Right forelimb (tissue), 1 donor: ENCODE measurements at regions not wholly inside any gene's neighbourhood (a gene's known extent, or its start where the extent isn't known, plus 50 kb on each side); places are given as distances from the start of the nearest gene placed in this dataset.
"Not testable (repeated sequence)": the region's sequence is repeated elsewhere in the genome, so short reads cannot be mapped to it uniquely, and the experiment has no call there.

ENCODE experiments used
- DNase-seq: peaks from one replicate; pipeline ENCODE4 v3.0.0-alpha.2; 2018

DNA sequence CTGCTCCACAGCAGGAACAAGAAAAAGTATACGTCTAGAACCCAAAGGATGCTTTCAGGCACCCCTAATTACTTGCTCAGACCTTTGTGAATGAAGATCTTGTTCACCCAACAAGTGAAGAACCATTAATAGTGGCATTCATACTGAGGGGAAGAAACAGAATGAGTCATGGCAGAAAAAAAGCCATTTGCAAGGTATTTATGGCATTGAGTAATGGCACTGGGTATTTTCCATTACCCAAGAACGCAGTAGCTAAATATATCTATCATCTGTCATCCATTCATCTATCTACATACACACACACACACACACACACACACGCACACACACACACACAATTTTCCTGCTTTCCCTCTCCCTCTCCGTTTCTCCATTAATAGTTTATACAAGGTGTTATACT, 56.4 kb upstream of the XIRP2 start:
- no peak for DNase-seq

- no peak for DNase-seq
Measured at GRCh38 chr2:166825914-166826313, 62.4 kb upstream of the XIRP2 start.

DNA sequence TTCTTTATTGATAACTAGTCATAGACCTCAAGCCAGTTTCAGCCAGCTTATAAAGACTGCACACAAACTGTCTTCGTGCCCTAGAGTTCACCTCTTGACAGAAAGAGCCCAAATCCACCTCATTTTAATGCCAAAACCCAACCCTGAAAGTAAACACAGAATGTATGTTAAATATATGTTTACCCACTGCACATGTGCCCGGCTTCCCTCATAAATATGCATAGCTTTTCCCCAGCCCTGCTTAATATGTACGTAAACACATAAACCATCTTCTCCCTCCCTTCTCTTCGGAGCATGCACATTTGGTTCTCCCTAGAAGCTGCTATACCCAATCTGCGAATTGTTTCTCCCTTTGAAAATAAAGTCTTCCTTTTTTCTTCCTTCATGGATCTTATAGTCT, 73.9 kb upstream of the XIRP2 start:
- no peak for DNase-seq

GRCh38 chr2:166812166-166812891, 76.0 kb upstream of the XIRP2 start:
- no peak for DNase-seq

GRCh38 chr2:166805753-166806152, 82.5 kb upstream of the XIRP2 start:
- DNase-seq, result no peak

DNA sequence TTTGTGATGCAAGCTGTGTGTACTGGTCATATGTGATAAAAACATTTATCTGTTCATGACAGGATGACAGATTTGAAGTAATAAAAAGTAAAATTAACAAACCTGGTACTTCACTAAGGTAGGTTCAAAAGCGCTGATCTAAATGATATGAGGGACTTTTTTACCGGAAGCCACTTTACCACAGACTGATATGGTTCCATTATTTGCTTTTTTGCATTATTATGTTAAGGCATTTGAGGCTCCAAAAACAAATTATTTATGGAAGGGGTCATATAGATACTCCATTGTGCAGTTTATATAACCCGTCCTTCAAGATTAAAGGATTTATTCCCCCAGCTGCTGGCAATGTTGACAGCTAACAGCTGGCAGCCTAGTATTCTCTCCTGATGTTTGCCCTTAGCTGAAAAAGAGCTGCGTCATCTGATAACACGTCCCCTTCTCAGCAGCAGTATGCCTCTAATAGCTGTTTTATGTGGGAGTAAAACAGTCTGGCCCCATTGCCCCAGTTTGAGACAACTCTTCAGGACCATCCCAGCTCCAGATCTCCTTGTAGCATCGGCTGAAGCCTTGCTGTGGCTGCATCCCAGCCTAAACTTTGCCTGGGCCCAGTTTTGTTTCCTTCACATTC, 84.8 kb upstream of the XIRP2 start:
- no peak for DNase-seq

- DNase-seq, result no peak
Measured at GRCh38 chr2:166802475-166802874, 85.8 kb upstream of the XIRP2 start.

DNA sequence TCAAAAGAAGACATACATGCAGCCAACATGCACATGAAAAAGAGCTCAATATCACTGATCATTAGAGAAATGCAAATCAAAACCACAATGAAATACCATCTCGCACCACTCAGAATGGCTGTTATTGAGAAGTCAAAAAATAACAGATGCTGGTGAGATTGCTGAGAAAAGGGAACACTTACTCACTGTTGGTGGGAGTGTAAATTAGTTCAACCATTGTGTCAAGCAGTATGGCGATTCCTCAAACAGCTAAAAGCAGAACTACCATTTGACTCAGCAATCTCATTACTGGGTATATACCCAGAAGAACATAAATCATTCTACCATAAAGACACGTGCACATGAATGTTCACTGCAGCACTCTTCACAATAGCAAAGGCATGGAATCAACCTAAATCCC, 95.5 kb upstream of the XIRP2 start:
- no peak for DNase-seq

- DNase-seq, result no peak
Measured at GRCh38 chr2:166786707-166787106, 101.6 kb upstream of the XIRP2 start.

- DNase-seq, result no peak
Measured at GRCh38 chr2:166784296-166784946, 103.9 kb upstream of the XIRP2 start.

GRCh38 chr2:166775176-166775575, 113.1 kb upstream of the XIRP2 start:
- DNase-seq, result no peak

DNA sequence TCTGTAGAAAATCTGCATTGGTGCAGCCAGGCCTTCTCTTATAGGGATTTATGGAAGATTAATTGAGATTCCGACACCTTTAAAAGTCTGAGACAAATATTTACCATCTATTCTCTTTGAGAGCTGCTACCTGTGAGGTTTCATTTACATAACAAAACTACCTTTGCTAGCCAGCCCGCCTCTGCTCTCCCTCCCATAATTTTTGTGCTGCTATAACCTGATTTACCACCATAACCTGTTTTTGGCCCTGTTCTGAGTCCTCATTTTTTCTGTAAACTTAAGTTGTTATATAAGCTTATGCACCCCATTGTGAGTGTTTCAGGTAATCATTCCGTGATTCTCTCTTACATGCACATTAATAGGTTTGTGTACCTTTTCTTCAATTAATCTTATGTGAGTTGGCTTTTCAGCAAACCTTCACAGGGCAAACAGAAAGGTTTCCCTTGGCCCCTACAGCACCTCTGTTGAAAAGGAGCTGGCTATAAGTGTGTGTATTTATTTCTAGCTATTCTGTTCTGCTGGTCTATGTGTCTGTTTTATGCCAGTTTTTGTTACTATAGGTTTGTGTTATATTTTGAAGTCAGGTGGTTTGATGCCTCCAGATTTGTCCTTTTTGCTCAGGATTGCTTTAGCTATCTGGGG, 114.9 kb upstream of the XIRP2 start:
- DNase-seq, result no peak

- no peak for DNase-seq
Measured at GRCh38 chr2:166768393-166769123, 119.7 kb upstream of the XIRP2 start.

GRCh38 chr2:166766769-166767322, 121.4 kb upstream of the XIRP2 start:
- DNase-seq, result not testable (repeated sequence)

- DNase-seq, result no peak
Measured at GRCh38 chr2:166766220-166766619, 122.1 kb upstream of the XIRP2 start.

- no peak for DNase-seq
Measured at GRCh38 chr2:166765141-166765540, 123.1 kb upstream of the XIRP2 start.

- DNase-seq, result no peak
Measured at GRCh38 chr2:166764702-166765101, 123.6 kb upstream of the XIRP2 start.

DNA sequence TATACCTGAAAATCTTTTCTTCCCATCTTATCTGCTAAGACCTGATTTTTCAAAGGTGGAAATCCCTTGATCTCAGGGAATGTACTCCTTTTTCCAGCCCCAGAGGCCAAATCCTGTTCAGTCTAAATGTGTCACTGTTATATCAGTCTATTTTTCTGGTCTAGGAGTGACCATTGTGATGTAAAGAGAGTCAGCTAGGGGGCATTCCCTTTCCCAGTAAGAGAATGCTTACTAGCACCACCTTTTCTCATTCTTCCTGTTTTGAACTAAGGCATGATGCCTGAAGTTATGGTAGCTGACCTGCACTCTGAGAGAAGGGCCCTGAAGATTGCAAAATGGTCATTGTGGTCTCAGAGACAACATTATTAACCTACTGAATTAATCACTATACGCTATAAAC, 124.1 kb upstream of the XIRP2 start:
- DNase-seq, result no peak

DNA sequence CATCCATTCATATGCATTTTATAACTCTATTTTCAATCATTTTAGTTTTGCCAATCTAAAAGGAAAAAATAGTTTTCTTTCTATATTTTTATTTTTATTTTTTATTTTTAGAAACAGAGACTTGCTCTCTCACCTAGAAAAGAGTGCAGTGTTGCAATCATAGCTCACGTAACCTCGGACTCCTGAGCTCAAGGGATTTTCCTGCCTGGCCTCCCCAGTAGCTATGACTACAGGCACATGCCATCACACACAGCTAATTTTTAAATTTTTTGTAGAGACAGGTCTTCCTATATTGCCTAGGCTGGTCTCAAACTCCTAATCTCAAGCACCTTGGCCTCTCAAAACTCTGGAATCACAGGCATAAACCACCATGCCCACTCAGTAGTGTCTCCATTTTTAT, 125.5 kb upstream of the XIRP2 start:
- DNase-seq, result no peak

DNA sequence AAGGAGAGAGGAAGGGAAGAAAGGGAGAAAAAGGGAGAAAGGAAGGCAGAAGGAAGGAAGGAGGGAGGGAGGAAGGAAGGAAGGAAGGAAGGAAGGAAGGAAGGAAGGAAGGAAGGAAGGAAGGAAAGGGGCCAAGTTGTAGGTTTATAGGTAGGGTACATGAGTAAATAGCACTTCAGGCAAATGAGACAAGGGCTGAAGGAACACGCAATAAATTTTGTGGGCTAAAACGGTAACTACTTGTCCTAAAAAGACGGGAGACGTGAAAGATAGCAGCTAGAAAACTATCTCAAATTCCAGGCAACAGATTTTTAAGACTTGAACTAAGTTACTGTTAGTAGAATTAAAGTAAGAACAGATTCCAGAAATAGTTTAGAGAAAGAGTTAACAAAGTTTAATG, 129.3 kb upstream of the XIRP2 start:
- no peak for DNase-seq

DNA sequence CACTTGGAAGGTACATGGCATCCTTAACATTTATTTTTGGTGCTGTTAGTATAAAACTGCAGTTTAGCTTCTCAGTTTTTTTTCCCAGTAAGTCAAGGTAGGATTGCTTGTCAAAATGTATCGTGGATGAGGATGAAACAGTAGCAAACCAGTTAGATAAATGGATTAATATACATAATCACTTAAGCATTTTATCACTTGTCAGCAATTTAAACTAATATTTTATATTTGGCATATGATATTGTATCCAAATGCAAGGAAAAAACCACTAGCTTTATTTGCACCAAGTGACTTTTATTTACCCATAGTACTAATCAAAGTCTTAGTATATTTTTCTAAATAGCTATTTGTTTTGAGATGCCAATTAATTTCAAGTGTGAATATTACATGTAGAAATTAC, 137.7 kb upstream of the XIRP2 start:
- DNase-seq, result no peak

GRCh38 chr2:166744117-166744516, 144.2 kb upstream of the XIRP2 start:
- DNase-seq, result not testable (repeated sequence)

GRCh38 chr2:166743482-166743881, 144.8 kb upstream of the XIRP2 start:
- not testable (repeated sequence) for DNase-seq
